GM21576 (cell line): ENCODE measurements at regions not wholly inside any gene's neighbourhood (a gene's known extent, or its start where the extent isn't known, plus 50 kb on each side); places are given as distances from the start of the nearest gene placed in this dataset.
"Not testable (repeated sequence)": the region's sequence is repeated elsewhere in the genome, so short reads cannot be mapped to it uniquely, and the experiment has no call there.

Source experiments
- ATAC-seq: cut with Tn5 transposase; IDR thresholded peaks from one replicate; pipeline ENCODE4 v1.9.1; 2021; ENCODE audit warnings: mild to moderate bottlenecking, moderate library complexity; ENCODE audit not compliant: unreplicated experiment

- ATAC-seq, result not testable (repeated sequence)
Observed at GRCh38 chr9:1903080-1903704, 112.0 kb upstream of the SMARCA2 start.

GRCh38 chr9:1907465-1907864 is 107.7 kb upstream of the SMARCA2 start:
- ATAC-seq, result no peak

- no peak for ATAC-seq
Observed at GRCh38 chr9:1909322-1909721, 105.8 kb upstream of the SMARCA2 start.

- ATAC-seq, result no peak
Observed at GRCh38 chr9:1910269-1910811, 104.8 kb upstream of the SMARCA2 start.

GRCh38 chr9:1913631-1914330 is 101.4 kb upstream of the SMARCA2 start:
- ATAC-seq, result no peak

GRCh38 chr9:1916095-1916494 is 99.1 kb upstream of the SMARCA2 start:
- no peak for ATAC-seq

- ATAC-seq, result no peak
Observed at GRCh38 chr9:1916655-1917054, 98.5 kb upstream of the SMARCA2 start.

- no peak for ATAC-seq
Observed at GRCh38 chr9:1917396-1917935, 97.7 kb upstream of the SMARCA2 start.

- ATAC-seq, result no peak
Observed at GRCh38 chr9:1918108-1918507, 97.0 kb upstream of the SMARCA2 start.

- no peak for ATAC-seq
Observed at GRCh38 chr9:1918622-1919021, 96.5 kb upstream of the SMARCA2 start.

GRCh38 chr9:1919229-1919628 is 95.9 kb upstream of the SMARCA2 start:
- ATAC-seq, result no peak

- no peak for ATAC-seq
Observed at GRCh38 chr9:1920386-1920785, 94.8 kb upstream of the SMARCA2 start.

- ATAC-seq, result no peak
Observed at GRCh38 chr9:1922026-1922425, 93.1 kb upstream of the SMARCA2 start.

GRCh38 chr9:1927546-1927945 is 87.6 kb upstream of the SMARCA2 start:
- ATAC-seq, result no peak

GRCh38 chr9:1929134-1929533 is 86.0 kb upstream of the SMARCA2 start:
- no peak for ATAC-seq

- ATAC-seq, result peak; percentile 74
Observed at GRCh38 chr9:1929722-1930244, 85.4 kb upstream of the SMARCA2 start.

- peak; percentile 45 for ATAC-seq
Observed at GRCh38 chr9:1930245-1930736, 84.9 kb upstream of the SMARCA2 start.

GRCh38 chr9:1938135-1938534 is 77.0 kb upstream of the SMARCA2 start:
- no peak for ATAC-seq

- ATAC-seq, result peak; percentile 80
Observed at GRCh38 chr9:1938675-1939170, 76.4 kb upstream of the SMARCA2 start.

- ATAC-seq, result no peak
Observed at GRCh38 chr9:1939466-1939865, 75.7 kb upstream of the SMARCA2 start.

GRCh38 chr9:1939926-1940368 is 75.2 kb upstream of the SMARCA2 start:
- no peak for ATAC-seq
